ENCODE measurements at regions not wholly inside any gene's neighbourhood (a gene's known extent, or its start where the extent isn't known, plus 50 kb on each side); places are given as distances from the start of the nearest gene placed in this dataset.

DNA sequence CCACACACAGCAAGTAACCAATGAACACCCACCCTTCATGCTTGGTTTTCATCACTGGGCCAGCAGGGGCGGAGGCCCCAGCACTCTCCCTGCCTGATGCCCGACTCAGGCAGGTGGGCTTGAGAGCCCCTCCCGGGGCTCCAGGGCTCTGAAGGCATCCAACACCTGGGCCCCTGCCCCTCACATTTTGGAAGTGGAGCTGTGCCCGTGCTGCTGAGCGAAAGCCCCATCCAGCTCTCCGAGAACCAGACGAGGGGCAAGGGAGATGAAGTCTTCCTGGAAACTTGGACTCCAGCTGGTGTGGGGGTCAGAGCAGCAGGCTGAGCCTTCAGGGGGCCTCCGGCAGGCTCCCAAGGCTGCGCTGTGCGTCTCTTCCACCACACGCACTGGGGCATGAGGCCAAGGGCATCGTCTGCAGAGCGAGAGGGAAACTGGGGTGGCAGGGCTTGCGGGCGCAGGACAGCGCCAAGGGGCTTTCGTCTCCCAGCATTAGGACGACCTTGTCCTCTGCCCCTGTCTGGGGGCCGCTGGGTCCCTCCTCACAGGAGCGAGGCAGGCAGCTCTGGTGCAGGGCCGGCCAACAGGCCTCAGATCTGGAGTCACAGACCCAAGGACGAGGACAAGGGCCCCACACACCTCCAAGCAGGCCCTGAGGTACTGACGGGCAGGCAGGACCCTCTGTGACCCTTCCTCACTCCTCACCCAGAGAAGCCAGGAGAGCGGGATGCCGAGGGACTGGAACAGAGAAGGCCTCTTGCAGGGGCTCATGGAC is 108.3 kb upstream of the FAM20C start:
- Histone ChIP-seq H3K4me3 (no peak overlapping the region), H3K9me3 (no peaks in the 10 kb centered on the region), H3K4me1 (peaks cover 7 to 37% (median 25%) of the 10 kb centered on the region in 4 donors), H3K27me3 (no peaks in the 10 kb centered on the region), H3K27ac (no peak overlapping the region), H3K36me3 (no peaks in the 10 kb centered on the region)
- intact Hi-C loops (cut with DNase I; ENCODE audit: low total_unique reads): no loop called here
- 90 to 98% (median 93%) methylated on average over 12 to 25 of the region's 25 CpGs for WGBS, 5 donors
- no peak for TF ChIP-seq POLR2AphosphoS5 (IDR thresholded peaks at IDR 0.05)
- TF ChIP-seq CTCF (IDR thresholded peaks at IDR 0.05): no peak
- no peak for TF ChIP-seq EP300 (IDR thresholded peaks at IDR 0.05)
- TF ChIP-seq POLR2A (IDR thresholded peaks at IDR 0.05): no peak
- no peak for DNase-seq

DNA sequence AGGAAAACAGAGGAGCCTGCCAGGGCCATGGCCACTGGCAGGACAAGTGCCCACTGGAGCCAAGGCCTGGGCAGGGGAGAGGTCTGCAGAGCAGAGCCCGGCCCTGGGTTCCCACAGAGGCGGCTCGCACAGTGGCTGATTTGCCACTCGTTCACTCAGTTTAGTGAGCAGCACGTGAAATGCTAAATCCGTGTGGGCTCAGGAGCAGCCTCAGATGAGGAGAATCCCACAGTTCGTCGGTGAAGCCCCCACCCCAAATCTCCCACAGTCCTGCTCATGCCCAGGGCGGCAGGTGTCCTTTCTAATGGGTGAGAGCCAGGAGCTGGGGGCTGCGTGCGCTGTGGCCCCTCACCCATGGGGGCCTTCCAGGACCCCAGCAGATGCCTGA is 107.7 kb upstream of the FAM20C start:
- Histone ChIP-seq H3K27ac (no peak overlapping the region), H3K36me3 (no peaks in the 10 kb centered on the region), H3K27me3 (no peaks in the 10 kb centered on the region), H3K4me1 (peaks cover 13 to 43% (median 31%) of the 10 kb centered on the region in 4 donors), H3K9me3 (no peaks in the 10 kb centered on the region), H3K4me3 (no peak overlapping the region)
- TF ChIP-seq POLR2AphosphoS5 (IDR thresholded peaks at IDR 0.05): no peak
- no peak for TF ChIP-seq EP300 (IDR thresholded peaks at IDR 0.05)
- no peak for TF ChIP-seq CTCF (IDR thresholded peaks at IDR 0.05)
- TF ChIP-seq POLR2A (IDR thresholded peaks at IDR 0.05): no peak
- DNase-seq: peak in 1 of 2 donors; percentile 15
- intact Hi-C loops (cut with DNase I; ENCODE audit: low total_unique reads): no loop called here
- WGBS, 5 donors: 92 to 96% (median 96%) methylated on average over 8 to 11 of the region's 11 CpGs

DNA sequence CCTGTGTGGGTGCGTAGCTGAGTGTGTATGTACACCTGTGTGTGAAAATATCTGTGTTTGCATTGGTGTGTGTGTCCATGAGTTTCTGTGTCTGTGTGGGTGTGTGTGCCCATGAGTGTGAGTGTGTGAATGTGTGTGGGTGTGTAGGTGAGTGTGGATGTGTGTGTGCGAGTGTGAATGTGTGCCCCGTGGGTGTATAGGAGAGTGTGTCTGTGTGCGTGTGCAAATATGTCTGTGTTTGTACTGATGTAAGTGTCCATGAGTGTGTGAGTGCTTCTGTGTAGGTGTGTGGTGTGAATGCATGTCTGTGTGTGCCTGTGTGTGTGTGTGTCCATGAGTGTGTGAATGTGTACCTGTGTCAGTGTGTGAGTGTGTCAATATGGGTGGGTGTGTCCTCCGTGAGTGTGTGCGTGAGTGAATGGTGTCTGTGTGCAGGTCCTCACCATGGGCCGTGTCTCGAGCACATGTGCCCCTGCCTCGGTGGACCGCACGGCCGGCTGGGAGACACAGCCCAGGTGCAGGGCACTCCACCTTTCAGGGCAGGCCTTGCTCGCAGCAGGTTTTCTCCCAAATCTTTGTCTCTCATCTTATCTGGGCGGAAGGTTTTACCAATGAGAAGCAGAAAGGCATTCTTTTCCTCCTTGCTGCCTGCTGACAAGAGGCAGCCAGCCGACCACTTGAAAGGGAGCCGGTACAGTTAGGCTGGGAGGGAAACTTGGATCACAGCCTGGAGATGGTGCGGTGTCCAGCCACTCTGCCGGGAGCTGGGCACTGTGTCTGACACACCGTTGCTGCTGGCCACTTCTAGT is 107.1 kb upstream of the FAM20C start:
- TF ChIP-seq POLR2A (IDR thresholded peaks at IDR 0.05) (peak in 1 of 4 donors; percentile 46), EP300 (IDR thresholded peaks at IDR 0.05) (no peak)
- peaks cover 19 to 49% (median 37%) of the 10 kb centered on the region in 4 donors for H3K4me1 ChIP-seq
- no peaks in the 10 kb centered on the region for H3K27me3 ChIP-seq
- WGBS, 5 donors: 43 to 61% (median 57%) methylated on average over 19 of the region's 19 CpGs
- DNase-seq: peak; percentile 46 to 60
- no peaks in the 10 kb centered on the region for H3K36me3 ChIP-seq
- no peaks in the 10 kb centered on the region for H3K9me3 ChIP-seq
- no peak overlapping the region for H3K4me3 ChIP-seq
- intact Hi-C loops (cut with DNase I; ENCODE audit: low total_unique reads): no loop called here
- no peak overlapping the region for H3K27ac ChIP-seq

DNA sequence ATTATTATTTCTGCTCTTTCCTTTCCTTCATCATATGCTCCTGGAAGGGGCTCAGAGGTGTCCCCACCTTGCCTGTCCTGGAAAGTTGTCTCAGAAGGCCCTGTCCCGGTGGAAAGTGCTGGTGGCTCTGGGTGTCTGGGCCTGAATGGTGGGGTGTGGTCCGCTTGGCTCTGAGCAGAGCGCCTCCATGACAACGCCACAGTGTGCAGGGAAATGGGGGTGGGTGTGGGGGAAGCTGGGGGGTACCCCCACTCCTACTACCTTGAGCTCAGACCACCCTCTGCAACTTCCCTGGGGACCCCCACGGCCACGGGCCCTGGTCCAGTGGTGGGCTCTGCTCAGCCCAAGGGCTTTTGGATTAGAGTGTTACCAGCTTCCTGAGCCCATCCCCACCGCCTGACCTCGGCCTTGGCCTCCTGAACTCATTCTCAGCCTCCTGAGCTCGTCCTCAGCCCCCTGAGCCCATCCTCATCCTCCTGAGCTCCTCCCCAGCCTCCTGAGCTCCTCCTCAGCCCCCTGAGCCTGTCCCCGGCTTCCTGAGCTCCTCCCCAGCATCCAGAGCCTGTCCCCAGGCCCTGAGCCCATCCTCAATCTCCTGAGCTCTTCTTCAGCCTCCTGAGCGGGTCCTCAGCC is 106.4 kb upstream of the FAM20C start:
- no peaks in the 10 kb centered on the region for H3K9me3 ChIP-seq
- H3K36me3 ChIP-seq: no peaks in the 10 kb centered on the region
- DNase-seq: no peak
- H3K4me3 ChIP-seq: no peak overlapping the region
- H3K27me3 ChIP-seq: no peaks in the 10 kb centered on the region
- WGBS, 5 donors: 84 to 96% (median 88%) methylated on average over 11 of the region's 11 CpGs
- peaks cover 22 to 56% (median 43%) of the 10 kb centered on the region in 4 donors for H3K4me1 ChIP-seq
- intact Hi-C loops (cut with DNase I; ENCODE audit: low total_unique reads): no loop called here
- no peak for TF ChIP-seq POLR2A (IDR thresholded peaks at IDR 0.05)
- no peak for TF ChIP-seq EP300 (IDR thresholded peaks at IDR 0.05)
- H3K27ac ChIP-seq: no peak overlapping the region

DNA sequence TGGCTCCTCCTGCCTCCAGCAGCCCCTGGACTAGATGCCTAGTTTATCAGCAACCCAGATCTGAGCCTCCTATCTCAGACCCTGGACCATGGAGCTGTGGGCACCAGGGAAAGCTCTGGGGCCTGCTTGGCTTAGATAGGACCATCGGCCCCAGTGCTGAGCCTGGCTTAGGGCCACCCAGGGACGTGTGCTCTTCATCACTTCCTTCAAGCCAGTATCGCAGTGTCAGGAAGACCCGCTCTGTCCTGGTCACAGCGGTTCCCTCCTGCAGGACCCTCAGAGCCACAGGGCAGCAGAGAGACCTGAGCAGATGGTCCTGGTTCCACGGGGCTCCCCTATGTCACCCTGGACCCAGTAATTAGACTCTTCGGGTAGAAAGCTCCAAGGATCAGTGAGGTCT is 105.7 kb upstream of the FAM20C start:
- Histone ChIP-seq H3K27me3 (no peaks in the 10 kb centered on the region), H3K9me3 (no peaks in the 10 kb centered on the region), H3K36me3 (no peaks in the 10 kb centered on the region), H3K27ac (no peak overlapping the region), H3K4me1 (peaks cover 22 to 52% (median 42%) of the 10 kb centered on the region in 4 donors), H3K4me3 (no peak overlapping the region)
- intact Hi-C loops (cut with DNase I; ENCODE audit: low total_unique reads): no loop called here
- no peak for DNase-seq
- no peak for TF ChIP-seq EP300 (IDR thresholded peaks at IDR 0.05)
- 79 to 97% (median 88%) methylated on average over 5 to 7 of the region's 7 CpGs for WGBS, 5 donors
